UCSD-AML1 (cell line): ENCODE measurements at regions not wholly inside any gene's neighbourhood (a gene's known extent, or its start where the extent isn't known, plus 50 kb on each side); places are given as distances from the start of the nearest gene placed in this dataset.

Experiments used
- DNase-seq: peaks from one replicate; lab custom pipeline; 2025; ENCODE audit not compliant: unreplicated experiment; lab: John Stamatoyannopoulos, UW

GRCh38 chr1:30610917-30611316 is 112.5 kb downstream of the MATN1 start:
- DNase-seq, result no peak

- DNase-seq, result no peak
These were observed 113.4 kb downstream of the MATN1 start for GRCh38 chr1:30609999-30610345.

- no peak for DNase-seq
These were observed 113.9 kb downstream of the MATN1 start for GRCh38 chr1:30609336-30609998.

- DNase-seq, result no peak
These were observed 115.7 kb downstream of the MATN1 start for GRCh38 chr1:30607723-30608122.

- no peak for DNase-seq
These were observed 117.2 kb downstream of the MATN1 start for GRCh38 chr1:30606166-30606565.

- DNase-seq, result no peak
These were observed 117.9 kb downstream of the MATN1 start for GRCh38 chr1:30605441-30605920.

- no peak for DNase-seq
These were observed 118.5 kb downstream of the MATN1 start for GRCh38 chr1:30604801-30605440.

- no peak for DNase-seq
These were observed 120.1 kb downstream of the MATN1 start for GRCh38 chr1:30603081-30603858.

- no peak for DNase-seq
These were observed 121.9 kb downstream of the MATN1 start for GRCh38 chr1:30601316-30602085.

- DNase-seq, result no peak
These were observed 122.7 kb downstream of the MATN1 start for GRCh38 chr1:30600706-30601105.

GRCh38 chr1:30600258-30600657 is 123.1 kb downstream of the MATN1 start:
- no peak for DNase-seq

- DNase-seq, result no peak
These were observed 123.7 kb downstream of the MATN1 start for GRCh38 chr1:30599721-30600120.

- no peak for DNase-seq
These were observed 124.7 kb downstream of the MATN1 start for GRCh38 chr1:30598571-30599114.

GRCh38 chr1:30597711-30598110 is 125.7 kb downstream of the MATN1 start:
- no peak for DNase-seq

- no peak for DNase-seq
These were observed 126.5 kb downstream of the MATN1 start for GRCh38 chr1:30596891-30597290.

- no peak for DNase-seq
These were observed 126.9 kb downstream of the MATN1 start for GRCh38 chr1:30596470-30596869.

GRCh38 chr1:30589083-30589482 is 134.3 kb downstream of the MATN1 start:
- no peak for DNase-seq

GRCh38 chr1:30588311-30589073 is 134.9 kb downstream of the MATN1 start:
- no peak for DNase-seq

- no peak for DNase-seq
These were observed 136.7 kb downstream of the MATN1 start for GRCh38 chr1:30586671-30587070.

- no peak for DNase-seq
These were observed 143.8 kb downstream of the MATN1 start for GRCh38 chr1:30579580-30579979.
